Erythroblast (primary cell): ENCODE measurements at regions not wholly inside any gene's neighbourhood (a gene's known extent, or its start where the extent isn't known, plus 50 kb on each side); places are given as distances from the start of the nearest gene placed in this dataset.

Experiments used
- GATA1 ChIP-seq: IDR thresholded peaks from 2 replicates; pipeline ENCODE4 v1.6.1; 2011; ENCODE audit warnings: low read depth, mild to moderate bottlenecking, control low read depth, low read length, moderate library complexity
- POLR2A ChIP-seq: IDR thresholded peaks from 2 replicates; pipeline ENCODE4 v1.6.1; 2011; ENCODE audit warnings: mild to moderate bottlenecking, low read length

DNA sequence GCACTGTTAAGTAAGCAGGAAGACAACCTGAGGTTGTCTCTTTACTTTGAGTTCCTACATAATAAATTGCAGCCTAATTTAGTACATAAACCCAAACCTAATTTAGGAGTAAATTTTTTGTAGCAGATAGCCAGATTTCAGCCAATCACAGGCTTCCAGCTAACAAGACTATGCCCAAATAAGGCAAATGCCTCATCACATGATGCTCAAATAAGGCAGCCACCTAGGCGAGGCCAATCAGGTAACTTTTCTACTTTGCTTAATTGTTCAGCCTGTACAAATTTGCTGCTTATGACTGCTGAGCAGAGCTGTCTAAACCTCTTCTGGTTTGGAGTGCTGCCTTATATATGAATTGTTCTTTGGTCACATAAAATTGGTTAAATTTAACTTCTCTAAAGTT, 1118.7 kb upstream of the TMEM132C start:
- TF ChIP-seq POLR2A (no peak), GATA1 (no peak)
